Body of pancreas (tissue), 4 donors: ENCODE measurements at regions not wholly inside any gene's neighbourhood (a gene's known extent, or its start where the extent isn't known, plus 50 kb on each side); places are given as distances from the start of the nearest gene placed in this dataset.

Experiments
- POLR2A ChIP-seq, 3 donors: fragments of 450-650 bp; IDR thresholded peaks; one replicate each; pipeline ENCODE4 v1.6.1; 2016; ENCODE audit warnings: antibody characterized with exemption in 3 of 3, mild to moderate bottlenecking in 2 of 3
- TF ChIP-seq, protein P1 (sequence below), 7 experiments: fragments of 450-650 bp in 4 of 7; fragments of 200-600 bp in 3 of 7; sonication (generic) in 3 of 7; IDR thresholded peaks; one replicate each; pipeline ENCODE4 v1.5.1; 2016 to 2019; ENCODE audit warnings: antibody characterized with exemption in 7 of 7

DNA sequence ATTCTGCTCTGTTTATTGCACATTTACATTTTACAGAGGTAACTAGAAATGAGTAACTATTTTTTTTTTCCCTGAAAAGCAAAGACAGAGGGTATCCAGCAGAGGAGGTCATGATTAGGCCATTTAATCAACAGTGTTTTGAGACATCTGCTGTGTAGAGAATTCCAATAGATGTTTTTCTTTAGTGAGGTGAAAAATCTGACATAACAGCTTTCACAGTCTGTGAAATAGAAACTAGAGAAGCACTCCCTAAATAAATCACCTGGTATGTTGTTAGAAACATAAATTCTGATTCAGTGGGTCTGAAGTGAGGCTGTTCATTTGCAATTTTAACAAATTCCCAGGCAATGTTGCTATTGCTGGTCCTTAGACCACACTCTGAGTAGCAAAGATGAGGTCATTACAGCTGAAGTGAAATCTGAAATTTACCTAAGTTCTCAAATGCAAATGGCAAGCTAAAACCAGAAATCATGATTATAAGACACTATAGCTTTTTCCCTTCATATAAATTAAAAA lies 329.2 kb upstream of the LRRC3B start:
- TF ChIP-seq, protein P1, sequence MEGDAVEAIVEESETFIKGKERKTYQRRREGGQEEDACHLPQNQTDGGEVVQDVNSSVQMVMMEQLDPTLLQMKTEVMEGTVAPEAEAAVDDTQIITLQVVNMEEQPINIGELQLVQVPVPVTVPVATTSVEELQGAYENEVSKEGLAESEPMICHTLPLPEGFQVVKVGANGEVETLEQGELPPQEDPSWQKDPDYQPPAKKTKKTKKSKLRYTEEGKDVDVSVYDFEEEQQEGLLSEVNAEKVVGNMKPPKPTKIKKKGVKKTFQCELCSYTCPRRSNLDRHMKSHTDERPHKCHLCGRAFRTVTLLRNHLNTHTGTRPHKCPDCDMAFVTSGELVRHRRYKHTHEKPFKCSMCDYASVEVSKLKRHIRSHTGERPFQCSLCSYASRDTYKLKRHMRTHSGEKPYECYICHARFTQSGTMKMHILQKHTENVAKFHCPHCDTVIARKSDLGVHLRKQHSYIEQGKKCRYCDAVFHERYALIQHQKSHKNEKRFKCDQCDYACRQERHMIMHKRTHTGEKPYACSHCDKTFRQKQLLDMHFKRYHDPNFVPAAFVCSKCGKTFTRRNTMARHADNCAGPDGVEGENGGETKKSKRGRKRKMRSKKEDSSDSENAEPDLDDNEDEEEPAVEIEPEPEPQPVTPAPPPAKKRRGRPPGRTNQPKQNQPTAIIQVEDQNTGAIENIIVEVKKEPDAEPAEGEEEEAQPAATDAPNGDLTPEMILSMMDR (IDR thresholded peaks at IDR 0.05): no peak
- no peak for TF ChIP-seq POLR2A (IDR thresholded peaks at IDR 0.05)
